Effector memory CD8-positive, alpha-beta T cell (primary cell): ENCODE measurements at regions not wholly inside any gene's neighbourhood (a gene's known extent, or its start where the extent isn't known, plus 50 kb on each side); places are given as distances from the start of the nearest gene placed in this dataset.
"Not testable (repeated sequence)": the region's sequence is repeated elsewhere in the genome, so short reads cannot be mapped to it uniquely, and the experiment has no call there.

Source experiments
- ATAC-seq: fragments of 150-1000 bp; cut with Tn5 transposase; replicated peaks from 2 replicates; pipeline ENCODE4 v1.10.0; 2021; ENCODE audit warnings: mild to moderate bottlenecking, moderate library complexity
- DNase-seq, 3 experiments: peaks; one replicate each; pipeline ENCODE4 v3.0.0; 2021
- H3K27ac Mint-ChIP-seq, 2 donors: one replicate each; pipeline ENCODE4 v1.8.0; 2022; ENCODE audit warnings: mild to moderate bottlenecking in 2 of 2, mixed read lengths in 2 of 2, moderate library complexity in 2 of 2
- H3K27me3 Mint-ChIP-seq, 2 donors: one replicate each; pipeline ENCODE4 v1.8.0; 2022; ENCODE audit warnings: mixed read lengths in 2 of 2
- H3K36me3 Mint-ChIP-seq: one replicate; pipeline ENCODE4 v1.8.0; 2022; ENCODE audit warnings: mild to moderate bottlenecking, moderate library complexity, mixed read lengths; ENCODE audit not compliant: insufficient read depth
- H3K4me1 Mint-ChIP-seq, 2 donors: one replicate each; pipeline ENCODE4 v1.8.0; 2022; ENCODE audit warnings: low read depth in 2 of 2, mixed read lengths in 2 of 2
- H3K4me3 Mint-ChIP-seq, 2 donors: one replicate each; pipeline ENCODE4 v1.8.0; 2022; ENCODE audit warnings: mild to moderate bottlenecking in 2 of 2, mixed read lengths in 2 of 2, moderate library complexity in 2 of 2
- H3K9me3 Mint-ChIP-seq, 2 donors: one replicate each; pipeline ENCODE4 v1.8.0; 2022; ENCODE audit warnings: mixed read lengths in 2 of 2

DNA sequence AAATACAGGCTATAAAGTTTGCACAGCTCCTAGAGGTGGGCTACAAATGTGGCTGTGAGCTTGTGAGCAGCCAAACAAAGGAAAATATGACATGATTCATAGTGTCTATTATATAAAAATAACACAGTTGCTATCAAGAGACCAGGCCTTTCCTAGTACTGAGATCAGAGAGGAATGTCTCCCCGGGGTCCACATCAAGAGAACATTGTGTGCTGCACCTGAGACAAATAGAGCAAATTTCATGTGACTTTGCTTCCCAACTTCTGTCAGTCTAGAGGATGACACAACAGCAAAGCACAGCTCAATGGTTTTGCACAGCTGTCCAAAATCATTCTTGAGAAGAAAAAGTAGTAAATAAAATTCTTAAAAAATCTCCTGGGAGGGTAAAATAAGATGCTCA lies 297.5 kb upstream of the PRKD1 start:
- H3K27me3 Mint-ChIP-seq, result no peaks in the 10 kb centered on the region
- H3K27ac Mint-ChIP-seq, result no peak overlapping the region
- DNase-seq (no peak), ATAC-seq (no peak)
- H3K4me1 Mint-ChIP-seq, result no peaks in the 10 kb centered on the region
- no peaks in the 10 kb centered on the region for H3K36me3 Mint-ChIP-seq
- no peak overlapping the region for H3K4me3 Mint-ChIP-seq
- H3K9me3 Mint-ChIP-seq, result peaks cover 3 to 9% of the 10 kb centered on the region in 2 donors

DNA sequence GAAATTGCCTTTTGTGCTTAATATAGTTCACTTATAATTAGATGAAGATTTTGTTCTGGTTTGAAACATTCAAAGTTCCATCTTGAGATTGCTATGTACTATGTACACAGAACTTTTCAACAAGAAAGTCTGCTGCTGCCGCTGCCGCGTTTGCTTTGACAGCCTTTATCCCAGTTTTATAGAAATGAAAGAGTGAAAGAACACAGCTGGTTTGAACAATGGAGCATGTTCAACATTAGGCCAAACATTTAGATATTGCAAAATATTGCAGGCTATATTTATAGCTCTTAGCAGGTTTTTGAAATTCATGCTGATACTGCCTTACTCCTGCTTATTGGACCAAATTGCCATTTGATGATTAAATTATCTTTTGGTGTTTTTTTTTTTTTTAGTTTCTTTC lies 299.8 kb upstream of the PRKD1 start:
- no peaks in the 10 kb centered on the region for H3K27me3 Mint-ChIP-seq
- DNase-seq (no peak), ATAC-seq (no peak)
- H3K4me3 Mint-ChIP-seq, result no peak overlapping the region
- H3K9me3 Mint-ChIP-seq, result peaks cover 0 to 6% of the 10 kb centered on the region in 2 donors
- no peak overlapping the region for H3K27ac Mint-ChIP-seq
- H3K4me1 Mint-ChIP-seq, result no peaks in the 10 kb centered on the region
- no peaks in the 10 kb centered on the region for H3K36me3 Mint-ChIP-seq

DNA sequence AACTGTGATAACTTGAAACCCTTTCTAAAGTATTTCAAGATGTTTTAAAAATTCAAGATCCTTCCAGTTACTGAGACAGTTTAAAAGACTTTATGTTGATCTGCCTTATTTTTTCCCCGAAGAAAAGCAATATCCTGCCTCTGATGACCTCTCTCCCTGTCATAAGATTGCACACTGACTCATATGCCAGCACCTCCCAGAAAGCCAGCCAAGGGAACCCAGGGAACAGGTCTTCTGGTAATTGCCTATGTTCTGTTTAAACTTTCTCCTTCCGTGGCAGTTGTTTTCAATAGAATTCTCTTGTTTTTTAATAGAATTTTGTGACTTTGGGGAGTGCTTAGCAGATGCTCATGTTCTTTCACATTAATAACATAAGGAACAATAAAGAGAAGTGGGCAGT lies 300.2 kb upstream of the PRKD1 start:
- no peak overlapping the region for H3K27ac Mint-ChIP-seq
- peaks cover 0 to 6% of the 10 kb centered on the region in 2 donors for H3K9me3 Mint-ChIP-seq
- no peak for ATAC-seq
- no peak overlapping the region for H3K4me3 Mint-ChIP-seq
- no peaks in the 10 kb centered on the region for H3K27me3 Mint-ChIP-seq
- DNase-seq, result no peak
- no peaks in the 10 kb centered on the region for H3K4me1 Mint-ChIP-seq
- H3K36me3 Mint-ChIP-seq, result no peaks in the 10 kb centered on the region

DNA sequence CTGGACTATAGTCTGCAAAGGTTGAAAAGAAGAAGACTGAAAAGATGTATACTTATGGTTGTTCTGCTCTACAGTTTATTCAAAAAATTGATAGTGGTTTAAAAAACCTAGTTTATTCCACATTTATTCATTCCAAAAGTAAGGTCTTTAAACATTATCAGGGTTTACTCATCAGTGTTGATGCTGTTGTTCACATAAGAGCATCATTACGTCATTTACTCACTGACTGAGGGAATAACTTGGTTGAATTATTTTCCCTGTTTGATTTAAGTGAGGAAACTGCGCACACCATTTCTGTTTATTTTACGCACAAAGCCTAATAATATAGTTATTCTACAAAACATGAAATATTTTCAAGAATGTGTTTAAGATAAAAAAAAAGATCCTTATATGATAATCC lies 303.1 kb upstream of the PRKD1 start:
- Mint-ChIP-seq H3K4me1 (no peaks in the 10 kb centered on the region), H3K4me3 (no peak overlapping the region), H3K36me3 (no peaks in the 10 kb centered on the region), H3K27ac (no peak overlapping the region), H3K9me3 (peaks cover 0 to 9% of the 10 kb centered on the region in 2 donors), H3K27me3 (no peaks in the 10 kb centered on the region)
- no peak for ATAC-seq
- DNase-seq, result no peak

DNA sequence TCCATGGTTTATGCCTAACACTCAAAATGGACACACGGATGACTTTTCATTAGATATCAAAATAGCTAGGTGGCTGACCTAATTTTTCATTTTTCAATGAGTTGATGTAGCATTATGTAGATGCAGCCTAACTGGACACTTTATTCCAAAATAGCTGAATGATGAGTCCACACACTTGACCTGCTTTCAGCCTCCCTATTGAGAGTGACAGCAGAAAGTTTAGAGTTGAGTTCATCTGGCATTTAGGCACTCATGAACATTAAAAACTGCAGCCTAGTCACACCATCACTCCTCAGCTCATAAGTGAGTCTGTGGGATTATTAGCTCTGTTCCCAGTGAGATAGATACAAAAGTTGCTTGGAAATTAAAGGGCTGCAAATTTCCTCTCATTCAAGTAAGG lies 307.3 kb upstream of the PRKD1 start:
- Mint-ChIP-seq H3K27ac (no peak overlapping the region), H3K36me3 (no peaks in the 10 kb centered on the region), H3K27me3 (no peaks in the 10 kb centered on the region), H3K4me1 (no peaks in the 10 kb centered on the region), H3K9me3 (peaks cover 5 to 11% of the 10 kb centered on the region in 2 donors), H3K4me3 (no peak overlapping the region)
- ATAC-seq (no peak), DNase-seq (no peak)

DNA sequence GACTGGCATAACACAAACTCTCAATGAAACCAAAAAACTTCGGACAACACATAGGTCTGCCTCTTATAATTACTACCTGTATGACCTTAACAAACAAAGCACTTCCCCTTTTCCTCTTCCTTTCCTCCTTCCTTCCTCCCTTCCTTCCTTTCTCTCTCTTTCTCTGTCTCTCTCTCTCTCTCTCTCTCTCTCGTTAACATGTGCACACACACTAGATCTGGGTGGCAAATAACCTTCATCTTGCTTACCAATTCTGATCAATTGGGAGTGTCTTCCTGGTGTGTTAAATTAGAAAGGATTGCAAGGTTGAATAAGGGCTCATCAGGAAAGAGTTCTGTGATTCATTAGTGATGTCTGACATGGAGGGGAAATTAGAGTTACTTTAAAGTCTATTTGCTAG lies 307.8 kb upstream of the PRKD1 start:
- no peak for ATAC-seq
- no peaks in the 10 kb centered on the region for H3K27me3 Mint-ChIP-seq
- H3K36me3 Mint-ChIP-seq, result no peaks in the 10 kb centered on the region
- no peak for DNase-seq
- no peaks in the 10 kb centered on the region for H3K4me1 Mint-ChIP-seq
- peaks cover 7 to 11% of the 10 kb centered on the region in 2 donors for H3K9me3 Mint-ChIP-seq
- H3K27ac Mint-ChIP-seq, result no peak overlapping the region
- no peak overlapping the region for H3K4me3 Mint-ChIP-seq

DNA sequence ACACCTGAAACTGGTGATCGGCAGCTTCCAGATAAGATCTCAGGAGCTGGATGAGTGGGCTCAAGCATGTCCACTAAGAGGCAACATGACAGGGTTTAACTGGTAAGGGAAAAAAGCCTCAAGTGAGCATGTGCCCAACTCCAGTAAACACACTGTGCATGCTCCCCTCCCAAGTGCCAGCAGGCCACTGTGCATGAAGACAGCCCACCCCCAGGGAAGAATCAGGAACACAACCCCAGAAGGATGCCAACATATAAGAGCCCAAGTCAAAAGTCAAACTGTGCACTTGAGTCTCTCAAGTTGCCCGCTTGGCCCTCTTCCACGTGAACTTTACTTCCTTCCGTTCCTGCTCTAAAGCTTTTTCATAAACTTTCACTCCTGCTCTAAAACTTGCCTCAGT lies 311.3 kb upstream of the PRKD1 start:
- Mint-ChIP-seq H3K27ac (no peak overlapping the region), H3K4me3 (no peak overlapping the region), H3K27me3 (no peaks in the 10 kb centered on the region), H3K36me3 (no peaks in the 10 kb centered on the region), H3K9me3 (peaks cover 5 to 7% of the 10 kb centered on the region in 2 donors), H3K4me1 (no peaks in the 10 kb centered on the region)
- ATAC-seq (no peak), DNase-seq (no peak)

DNA sequence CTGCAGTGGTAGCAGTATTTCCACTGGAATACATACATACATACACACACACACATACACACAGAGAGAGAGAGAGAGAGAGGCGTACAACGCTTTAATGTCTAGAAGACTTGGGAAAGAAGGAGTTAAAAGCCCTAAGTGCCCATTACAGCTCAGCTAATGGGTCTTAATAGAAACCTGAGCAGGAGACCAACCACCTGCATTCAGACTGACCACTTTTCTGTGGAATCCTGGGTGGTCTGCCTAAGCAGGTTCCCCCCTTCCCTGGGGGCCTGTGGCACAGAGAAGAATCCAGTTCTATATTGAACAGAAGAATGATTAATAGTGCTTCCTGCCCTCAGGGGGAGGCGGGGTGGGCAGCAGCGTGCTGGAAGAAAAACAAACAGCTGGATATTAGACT lies 312.4 kb upstream of the PRKD1 start:
- DNase-seq (no peak), ATAC-seq (no peak)
- no peaks in the 10 kb centered on the region for H3K36me3 Mint-ChIP-seq
- no peaks in the 10 kb centered on the region for H3K27me3 Mint-ChIP-seq
- no peak overlapping the region for H3K4me3 Mint-ChIP-seq
- H3K4me1 Mint-ChIP-seq, result no peaks in the 10 kb centered on the region
- peaks cover 5 to 7% of the 10 kb centered on the region in 2 donors for H3K9me3 Mint-ChIP-seq
- H3K27ac Mint-ChIP-seq, result no peak overlapping the region

DNA sequence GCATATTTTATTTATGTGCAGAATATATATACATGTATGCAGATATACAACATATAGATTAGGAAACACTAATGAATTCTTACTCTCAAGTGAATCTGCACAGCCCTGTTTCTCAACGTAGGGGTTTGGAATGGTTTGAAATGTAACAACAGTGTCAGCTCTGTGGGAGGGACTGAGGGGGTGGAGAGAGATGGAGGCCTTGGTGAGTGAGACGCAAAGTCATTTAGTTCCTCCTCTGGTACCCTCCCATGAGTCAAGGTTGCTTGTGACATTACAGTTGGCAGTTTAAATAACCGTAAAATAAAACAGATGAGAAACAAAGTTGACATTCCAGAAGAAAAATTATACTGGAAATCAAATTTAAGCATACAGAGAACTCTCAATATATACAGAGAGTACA lies 313.0 kb upstream of the PRKD1 start:
- Mint-ChIP-seq H3K9me3 (peaks cover 2 to 7% of the 10 kb centered on the region in 2 donors), H3K27me3 (no peaks in the 10 kb centered on the region), H3K36me3 (no peaks in the 10 kb centered on the region), H3K4me3 (no peak overlapping the region), H3K27ac (no peak overlapping the region), H3K4me1 (no peaks in the 10 kb centered on the region)
- no peak for ATAC-seq
- no peak for DNase-seq

DNA sequence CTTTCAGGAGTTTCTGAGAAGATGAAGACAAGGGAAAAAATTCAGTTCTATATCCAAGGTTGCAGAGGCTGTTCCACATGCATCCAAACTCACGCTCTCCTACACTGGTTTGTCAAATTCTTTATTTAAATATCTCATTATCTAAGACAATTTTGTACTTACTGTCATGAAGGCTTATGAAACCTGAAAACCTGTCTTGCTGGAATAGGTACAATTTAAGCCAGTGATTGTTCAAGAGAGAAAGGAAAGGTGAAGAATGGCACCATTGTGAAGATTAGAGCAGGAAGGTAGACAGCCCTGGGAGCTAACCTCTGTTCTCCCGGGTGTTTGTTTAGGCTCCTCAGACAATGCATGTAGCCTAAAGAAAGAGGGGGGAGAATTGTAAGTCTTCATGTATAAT lies 315.1 kb upstream of the PRKD1 start:
- Mint-ChIP-seq H3K27ac (no peak overlapping the region), H3K9me3 (peaks cover 0 to 7% of the 10 kb centered on the region in 2 donors), H3K4me1 (no peaks in the 10 kb centered on the region), H3K27me3 (no peaks in the 10 kb centered on the region), H3K36me3 (no peaks in the 10 kb centered on the region), H3K4me3 (no peak overlapping the region)
- DNase-seq (no peak), ATAC-seq (no peak)

DNA sequence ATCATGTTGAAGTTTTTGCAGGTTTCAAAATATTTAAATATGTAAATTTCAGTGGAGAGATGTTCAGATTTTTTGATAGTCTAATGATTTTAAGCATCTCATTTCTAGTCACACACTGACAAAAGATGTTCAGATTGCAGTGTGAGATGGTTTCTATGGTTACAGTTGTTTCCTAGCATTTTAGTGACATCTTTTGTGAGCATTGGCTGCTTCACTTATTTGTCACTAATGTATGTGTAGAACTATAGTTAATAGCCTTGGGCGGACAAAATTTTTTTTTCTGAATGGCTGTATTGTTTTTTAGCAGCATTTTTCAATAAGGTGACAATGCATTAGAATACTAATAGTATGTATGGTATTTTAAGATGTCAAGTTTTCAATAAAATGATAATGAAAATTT lies 315.6 kb upstream of the PRKD1 start:
- Mint-ChIP-seq H3K4me3 (no peak overlapping the region), H3K36me3 (no peaks in the 10 kb centered on the region), H3K4me1 (no peaks in the 10 kb centered on the region), H3K27me3 (no peaks in the 10 kb centered on the region), H3K27ac (no peak overlapping the region), H3K9me3 (peaks cover 0 to 7% of the 10 kb centered on the region in 2 donors)
- no peak for ATAC-seq
- no peak for DNase-seq

DNA sequence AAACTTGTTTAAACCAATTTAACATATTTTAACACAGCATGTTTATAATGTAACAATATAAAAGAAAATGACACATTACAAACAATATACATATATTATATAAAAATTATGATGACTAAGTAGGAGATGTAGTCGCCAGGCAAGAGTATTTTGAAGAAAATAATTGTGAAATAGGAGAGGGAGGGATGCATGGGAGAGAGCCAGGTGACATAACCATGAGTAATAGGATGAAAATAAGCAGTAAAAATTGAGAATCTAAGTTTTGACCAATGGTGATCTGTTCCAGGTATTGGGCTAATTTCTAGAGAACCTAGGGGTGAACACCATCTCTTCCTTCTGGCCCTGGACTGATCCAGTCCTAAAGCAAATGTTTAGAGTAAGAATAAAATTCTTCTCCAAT lies 315.2 kb upstream of the G2E3 start:
- DNase-seq (no peak), ATAC-seq (no peak)
- Mint-ChIP-seq H3K27ac (no peak overlapping the region), H3K9me3 (peaks cover 0 to 7% of the 10 kb centered on the region in 2 donors), H3K36me3 (no peaks in the 10 kb centered on the region), H3K4me1 (no peaks in the 10 kb centered on the region), H3K4me3 (no peak overlapping the region), H3K27me3 (no peaks in the 10 kb centered on the region)

DNA sequence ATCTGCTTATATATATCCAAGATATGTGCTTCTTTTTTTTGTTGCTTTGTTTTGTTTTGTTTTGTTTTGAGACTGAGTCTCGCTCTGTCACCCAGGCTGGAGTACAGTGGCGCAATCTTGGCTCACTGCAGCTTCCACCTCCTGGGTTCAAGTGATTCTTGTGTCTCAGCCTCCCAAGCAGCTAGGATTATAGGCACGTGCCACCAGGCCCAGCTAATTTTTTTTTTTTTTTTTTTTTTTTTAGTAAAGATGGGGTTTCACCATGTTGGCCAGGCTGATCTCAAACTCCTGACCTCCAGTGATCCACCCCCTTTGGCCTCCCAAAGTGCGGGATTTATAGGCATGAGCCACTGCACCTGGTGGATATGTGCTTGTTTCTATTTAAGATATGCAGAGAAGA lies 314.6 kb upstream of the G2E3 start:
- H3K4me3 Mint-ChIP-seq, H3K27ac Mint-ChIP-seq, DNase-seq, H3K9me3 Mint-ChIP-seq, H3K27me3 Mint-ChIP-seq, H3K36me3 Mint-ChIP-seq, ATAC-seq, H3K4me1 Mint-ChIP-seq: not testable (repeated sequence)

DNA sequence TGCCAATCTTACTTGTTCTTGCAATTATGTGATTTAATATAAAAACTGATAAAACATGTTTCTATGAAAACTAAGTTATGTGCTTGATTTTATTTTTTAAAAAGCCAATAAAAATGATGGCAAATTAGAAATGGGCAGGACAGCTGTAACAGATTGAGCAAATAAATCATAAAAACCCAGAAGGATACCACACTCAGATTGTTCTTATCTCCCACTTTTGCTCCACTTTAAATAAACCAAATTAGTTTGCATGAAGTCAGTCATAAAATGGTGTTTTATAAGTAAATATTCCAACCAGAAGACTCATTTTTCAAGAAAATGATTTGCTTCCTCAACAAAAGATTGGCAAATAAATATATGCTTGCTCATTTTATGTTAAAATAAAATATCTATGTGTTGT lies 307.9 kb upstream of the G2E3 start:
- no peak overlapping the region for H3K27ac Mint-ChIP-seq
- DNase-seq (no peak), ATAC-seq (no peak)
- no peaks in the 10 kb centered on the region for H3K27me3 Mint-ChIP-seq
- H3K9me3 Mint-ChIP-seq, result peaks cover 2 to 5% of the 10 kb centered on the region in 2 donors
- no peak overlapping the region for H3K4me3 Mint-ChIP-seq
- H3K4me1 Mint-ChIP-seq, result no peaks in the 10 kb centered on the region
- H3K36me3 Mint-ChIP-seq, result no peaks in the 10 kb centered on the region

DNA sequence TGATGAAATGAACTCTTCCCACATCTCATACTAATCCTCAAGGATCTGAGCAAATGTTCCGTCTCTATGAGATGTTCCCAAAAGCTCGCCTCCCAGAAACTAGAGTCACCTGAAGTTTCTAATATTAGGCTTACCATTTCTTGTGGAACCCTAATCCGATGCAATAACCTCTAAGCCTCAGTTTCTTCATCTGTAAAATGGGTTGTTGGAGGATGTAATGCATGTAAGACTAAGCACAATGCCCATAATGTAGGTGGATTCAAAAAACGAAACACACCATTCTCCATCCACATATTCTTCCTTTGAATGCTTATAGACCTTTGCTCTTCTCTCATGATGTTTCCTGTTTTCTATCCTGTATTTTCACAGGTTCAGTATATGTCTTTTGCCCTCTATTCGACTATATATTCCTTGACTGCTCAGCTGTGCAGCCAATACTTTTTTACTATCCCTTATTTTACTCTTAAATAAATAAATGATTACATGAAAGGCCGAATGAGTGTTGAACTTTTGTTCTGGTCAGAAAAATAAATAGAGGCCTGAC lies 307.3 kb upstream of the G2E3 start:
- DNase-seq (no peak), ATAC-seq (no peak)
- H3K4me3 Mint-ChIP-seq, result no peak overlapping the region
- H3K36me3 Mint-ChIP-seq, result no peaks in the 10 kb centered on the region
- H3K27me3 Mint-ChIP-seq, result no peaks in the 10 kb centered on the region
- no peaks in the 10 kb centered on the region for H3K4me1 Mint-ChIP-seq
- H3K27ac Mint-ChIP-seq, result no peak overlapping the region
- peaks cover 2 to 5% of the 10 kb centered on the region in 2 donors for H3K9me3 Mint-ChIP-seq
